ENCODE measurements at regions not wholly inside any gene's neighbourhood (a gene's known extent, or its start where the extent isn't known, plus 50 kb on each side); places are given as distances from the start of the nearest gene placed in this dataset.

GRCh38 chr2:6639929-6640620 is 225.6 kb downstream of the CMPK2 start:
- no peaks in the 10 kb centered on the region for H3K36me3 ChIP-seq
- no peak overlapping the region for H3K27ac ChIP-seq
- in situ Hi-C loops (cut with MboI; ENCODE audit: low sequenced_read_pairs in 4 of 4), result no loop called here
- H3K4me3 ChIP-seq, result no peak overlapping the region
- H3K9me3 ChIP-seq, result no peaks in the 10 kb centered on the region
- H3K4me1 ChIP-seq, result no peaks in the 10 kb centered on the region
- DNase-seq (no peak), ATAC-seq (no peak)
- TF ChIP-seq POLR2A (IDR thresholded peaks at IDR 0.05), result no peak
- TF ChIP-seq, protein P1, sequence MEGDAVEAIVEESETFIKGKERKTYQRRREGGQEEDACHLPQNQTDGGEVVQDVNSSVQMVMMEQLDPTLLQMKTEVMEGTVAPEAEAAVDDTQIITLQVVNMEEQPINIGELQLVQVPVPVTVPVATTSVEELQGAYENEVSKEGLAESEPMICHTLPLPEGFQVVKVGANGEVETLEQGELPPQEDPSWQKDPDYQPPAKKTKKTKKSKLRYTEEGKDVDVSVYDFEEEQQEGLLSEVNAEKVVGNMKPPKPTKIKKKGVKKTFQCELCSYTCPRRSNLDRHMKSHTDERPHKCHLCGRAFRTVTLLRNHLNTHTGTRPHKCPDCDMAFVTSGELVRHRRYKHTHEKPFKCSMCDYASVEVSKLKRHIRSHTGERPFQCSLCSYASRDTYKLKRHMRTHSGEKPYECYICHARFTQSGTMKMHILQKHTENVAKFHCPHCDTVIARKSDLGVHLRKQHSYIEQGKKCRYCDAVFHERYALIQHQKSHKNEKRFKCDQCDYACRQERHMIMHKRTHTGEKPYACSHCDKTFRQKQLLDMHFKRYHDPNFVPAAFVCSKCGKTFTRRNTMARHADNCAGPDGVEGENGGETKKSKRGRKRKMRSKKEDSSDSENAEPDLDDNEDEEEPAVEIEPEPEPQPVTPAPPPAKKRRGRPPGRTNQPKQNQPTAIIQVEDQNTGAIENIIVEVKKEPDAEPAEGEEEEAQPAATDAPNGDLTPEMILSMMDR (IDR thresholded peaks at IDR 0.05 in 4 of 5, conservative IDR thresholded peaks at IDR 0.05 in 1 of 5), result no peak
- intact Hi-C loops (cut with DNase I; ENCODE audit: low total_unique reads), result no loop called here
- H3K27me3 ChIP-seq, result no peaks in the 10 kb centered on the region

- Histone ChIP-seq H3K4me1 (no peaks in the 10 kb centered on the region), H3K4me3 (no peak overlapping the region), H3K9me3 (no peaks in the 10 kb centered on the region), H3K27me3 (no peaks in the 10 kb centered on the region), H3K36me3 (no peaks in the 10 kb centered on the region), H3K27ac (no peak overlapping the region)
- no peak for DNase-seq
- no peak for TF ChIP-seq POLR2A (IDR thresholded peaks at IDR 0.05)
- TF ChIP-seq, protein P1 (IDR thresholded peaks at IDR 0.05 in 4 of 5, conservative IDR thresholded peaks at IDR 0.05 in 1 of 5), result no peak
- no peak for ATAC-seq
- intact Hi-C loops (cut with DNase I; ENCODE audit: low total_unique reads), result no loop called here
- in situ Hi-C loops (cut with MboI; ENCODE audit: low sequenced_read_pairs in 4 of 4), result no loop called here
Measured at GRCh38 chr2:6640621-6641015, 225.1 kb downstream of the CMPK2 start.

GRCh38 chr2:6641956-6642355 is 223.8 kb downstream of the CMPK2 start:
- in situ Hi-C loops (cut with MboI; ENCODE audit: low sequenced_read_pairs in 4 of 4) (no loop called here), intact Hi-C loops (cut with DNase I; ENCODE audit: low total_unique reads) (no loop called here)
- H3K4me3 ChIP-seq, result no peak overlapping the region
- H3K36me3 ChIP-seq, result no peaks in the 10 kb centered on the region
- DNase-seq (no peak), ATAC-seq (no peak)
- no peaks in the 10 kb centered on the region for H3K27me3 ChIP-seq
- no peaks in the 10 kb centered on the region for H3K9me3 ChIP-seq
- TF ChIP-seq POLR2A (IDR thresholded peaks at IDR 0.05), result no peak
- TF ChIP-seq, protein P1 (IDR thresholded peaks at IDR 0.05 in 4 of 5, conservative IDR thresholded peaks at IDR 0.05 in 1 of 5), result no peak
- H3K4me1 ChIP-seq, result no peaks in the 10 kb centered on the region
- no peak overlapping the region for H3K27ac ChIP-seq

GRCh38 chr2:6644261-6644660 is 221.4 kb downstream of the CMPK2 start:
- Histone ChIP-seq H3K27me3 (no peaks in the 10 kb centered on the region), H3K36me3 (no peaks in the 10 kb centered on the region), H3K27ac (no peak overlapping the region), H3K9me3 (no peaks in the 10 kb centered on the region), H3K4me1 (no peaks in the 10 kb centered on the region), H3K4me3 (no peak overlapping the region)
- in situ Hi-C loops (cut with MboI; ENCODE audit: low sequenced_read_pairs in 4 of 4) (no loop called here), intact Hi-C loops (cut with DNase I; ENCODE audit: low total_unique reads) (no loop called here)
- TF ChIP-seq, protein P1 (IDR thresholded peaks at IDR 0.05 in 4 of 5, conservative IDR thresholded peaks at IDR 0.05 in 1 of 5), result no peak
- TF ChIP-seq POLR2A (IDR thresholded peaks at IDR 0.05), result no peak
- DNase-seq (no peak), ATAC-seq (no peak)

DNA sequence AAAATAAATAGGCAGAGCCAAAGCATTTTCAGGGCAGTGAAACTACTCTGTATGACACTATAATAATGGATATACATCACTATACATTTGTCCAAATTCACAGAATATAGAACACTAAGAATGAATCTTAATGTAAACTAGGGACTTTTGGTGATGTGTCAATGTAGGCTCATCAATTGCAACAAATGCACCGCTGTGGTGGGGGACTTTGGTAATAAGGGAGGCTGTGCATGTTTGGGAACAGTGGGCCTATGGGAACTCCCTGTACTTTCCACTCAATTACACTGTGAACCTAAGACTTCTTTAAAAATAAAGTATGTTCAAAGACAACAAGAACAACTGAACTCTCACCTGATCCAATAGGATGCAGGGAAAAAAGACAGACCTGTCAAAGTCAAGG is 220.7 kb downstream of the CMPK2 start:
- DNase-seq (no peak), ATAC-seq (no peak)
- no peak for TF ChIP-seq POLR2A (IDR thresholded peaks at IDR 0.05)
- TF ChIP-seq, protein P1 (IDR thresholded peaks at IDR 0.05 in 4 of 5, conservative IDR thresholded peaks at IDR 0.05 in 1 of 5), result no peak
- Histone ChIP-seq H3K4me1 (no peaks in the 10 kb centered on the region), H3K4me3 (no peak overlapping the region), H3K27ac (no peak overlapping the region), H3K36me3 (no peaks in the 10 kb centered on the region), H3K9me3 (no peaks in the 10 kb centered on the region), H3K27me3 (no peaks in the 10 kb centered on the region)
- in situ Hi-C loops (cut with MboI; ENCODE audit: low sequenced_read_pairs in 4 of 4), result no loop called here
- intact Hi-C loops (cut with DNase I; ENCODE audit: low total_unique reads), result no loop called here

Data from gastrocnemius medialis (tissue), 4 donors.